Brain microvascular endothelial cell (primary cell): ENCODE measurements at regions not wholly inside any gene's neighbourhood (a gene's known extent, or its start where the extent isn't known, plus 50 kb on each side); places are given as distances from the start of the nearest gene placed in this dataset.

Experiments used
- DNase-seq: peaks from one replicate; pipeline ENCODE4 v3.0.0-alpha.2; 2020
- H3K27ac ChIP-seq: fragments of 250-450 bp; sonication (Bioruptor Pico); 2 replicates; pipeline ENCODE4 v1.5.1; 2020; ENCODE audit warnings: mild to moderate bottlenecking, moderate library complexity
- H3K27me3 ChIP-seq: fragments of 250-450 bp; sonication (Bioruptor Pico); replicated peaks from 2 replicates; pipeline ENCODE4 v1.5.1; 2020; ENCODE audit warnings: mild to moderate bottlenecking
- H3K36me3 ChIP-seq: fragments of 250-450 bp; sonication (Bioruptor Pico); replicated peaks from 2 replicates; pipeline ENCODE4 v1.5.1; 2020; ENCODE audit warnings: mild to moderate bottlenecking
- H3K4me3 ChIP-seq: 2 replicates; pipeline ENCODE4 v1.5.1; 2011; ENCODE audit warnings: low read depth, mild to moderate bottlenecking, control low read depth, low read length, moderate library complexity
- CTCF ChIP-seq: IDR thresholded peaks from 2 replicates; pipeline ENCODE4 v1.5.1; 2011; ENCODE audit warnings: low read depth, mild to moderate bottlenecking, moderate library complexity, low read length, control low read depth, inconsistent platforms; ENCODE audit errors: missing control alignments
- in situ Hi-C: cut with HindIII; loops from 2 replicates; pipeline ENCODE4 v1.10.0; 2017; ENCODE audit warnings: low sequenced_read_pairs, low pct_ligation_motif_present

- Histone ChIP-seq H3K27ac (no peak overlapping the region), H3K4me3 (no peak overlapping the region), H3K27me3 (no peaks in the 10 kb centered on the region), H3K36me3 (no peaks in the 10 kb centered on the region)
- DNase-seq, result no peak
- no peak for TF ChIP-seq CTCF
- in situ Hi-C loops, result no loop called here
These were observed 640.8 kb downstream of the C12orf50 start for GRCh38 chr12:87388376-87388775.

GRCh38 chr12:87385322-87385721 is 643.9 kb downstream of the C12orf50 start:
- in situ Hi-C loops, result no loop called here
- TF ChIP-seq CTCF, result no peak
- Histone ChIP-seq H3K36me3 (no peaks in the 10 kb centered on the region), H3K4me3 (no peak overlapping the region), H3K27me3 (no peaks in the 10 kb centered on the region), H3K27ac (no peak overlapping the region)
- DNase-seq, result no peak

GRCh38 chr12:87384226-87384625 is 645.0 kb downstream of the C12orf50 start:
- Histone ChIP-seq H3K36me3 (no peaks in the 10 kb centered on the region), H3K4me3 (no peak overlapping the region), H3K27ac (no peak overlapping the region), H3K27me3 (no peaks in the 10 kb centered on the region)
- in situ Hi-C loops, result no loop called here
- no peak for DNase-seq
- TF ChIP-seq CTCF, result no peak

- no peak for DNase-seq
- H3K4me3 ChIP-seq, result no peak overlapping the region
- H3K27me3 ChIP-seq, result no peaks in the 10 kb centered on the region
- in situ Hi-C loops, result no loop called here
- TF ChIP-seq CTCF, result no peak
- no peaks in the 10 kb centered on the region for H3K36me3 ChIP-seq
- H3K27ac ChIP-seq, result no peak overlapping the region
These were observed 645.5 kb downstream of the C12orf50 start for GRCh38 chr12:87383680-87384079.

- no peaks in the 10 kb centered on the region for H3K27me3 ChIP-seq
- in situ Hi-C loops, result no loop called here
- no peaks in the 10 kb centered on the region for H3K36me3 ChIP-seq
- no peak for DNase-seq
- TF ChIP-seq CTCF, result no peak
- H3K4me3 ChIP-seq, result no peak overlapping the region
- no peak overlapping the region for H3K27ac ChIP-seq
These were observed 646.1 kb downstream of the C12orf50 start for GRCh38 chr12:87382959-87383566.

- in situ Hi-C loops, result no loop called here
- no peak for TF ChIP-seq CTCF
- no peaks in the 10 kb centered on the region for H3K27me3 ChIP-seq
- H3K4me3 ChIP-seq, result no peak overlapping the region
- H3K36me3 ChIP-seq, result no peaks in the 10 kb centered on the region
- DNase-seq, result no peak
- no peak overlapping the region for H3K27ac ChIP-seq
These were observed 646.8 kb downstream of the C12orf50 start for GRCh38 chr12:87382436-87382835.
